Astrocyte (in vitro differentiated cells and primary cell): ENCODE measurements at regions not wholly inside any gene's neighbourhood (a gene's known extent, or its start where the extent isn't known, plus 50 kb on each side); places are given as distances from the start of the nearest gene placed in this dataset.

Source experiments
- CTCF ChIP-seq: IDR thresholded peaks from 2 replicates; pipeline ENCODE4 v1.5.1; 2011; ENCODE audit warnings: low read depth, mild to moderate bottlenecking, inconsistent platforms, low read length, moderate library complexity; ENCODE audit not compliant: insufficient read depth
- EZH2 ChIP-seq: IDR thresholded peaks from 2 replicates; pipeline ENCODE4 v1.6.1; 2012; ENCODE audit warnings: mild to moderate bottlenecking, low read length, inconsistent platforms; ENCODE audit not compliant: insufficient read depth

DNA sequence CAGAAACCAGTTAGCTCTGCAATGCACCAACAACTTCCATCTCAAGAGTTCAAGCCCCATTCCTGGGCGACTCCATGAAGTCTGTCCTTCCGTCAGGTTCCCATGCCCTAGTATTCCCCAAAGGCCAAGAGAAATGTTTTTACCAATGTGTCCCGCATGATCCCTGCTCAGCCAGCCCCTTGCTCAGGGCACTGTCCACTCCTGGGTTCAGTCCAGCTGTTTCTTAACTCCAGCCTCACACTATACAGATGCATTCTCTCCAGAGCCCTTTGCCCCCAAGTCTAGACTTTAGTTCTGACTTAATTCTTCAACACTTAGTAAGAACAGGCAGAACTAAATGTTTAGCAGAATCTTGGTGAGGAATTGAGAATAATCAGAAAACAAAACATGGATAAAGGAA is 497.5 kb downstream of the SOX6 start:
- no peak for TF ChIP-seq CTCF
- TF ChIP-seq EZH2: no peak
